NB4 (cell line): ENCODE measurements at regions not wholly inside any gene's neighbourhood (a gene's known extent, or its start where the extent isn't known, plus 50 kb on each side); places are given as distances from the start of the nearest gene placed in this dataset.

Source experiments
- CTCF ChIP-seq: IDR thresholded peaks from one replicate; pipeline ENCODE4 v1.5.1; 2012; ENCODE audit warnings: low read depth, low read length
- MAX ChIP-seq: IDR thresholded peaks from 2 replicates; pipeline ENCODE4 v1.6.1; 2011; ENCODE audit warnings: low read depth, low read length

GRCh38 chr12:58750484-58750883, 169.8 kb downstream of the LRIG3 start:
- TF ChIP-seq MAX (no peak), CTCF (no peak)
